Activated CD4-positive, CD25-positive, alpha-beta regulatory T cell treated with anti-CD3 and anti-CD28 coated beads, Interleukin-2, amount 50 U/mL, for 72 hours (primary cell): ENCODE measurements at regions not wholly inside any gene's neighbourhood (a gene's known extent, or its start where the extent isn't known, plus 50 kb on each side); places are given as distances from the start of the nearest gene placed in this dataset.
A peak's percentile ranks its signal among the peaks of the same experiment; 100 is the strongest.

Experiments used
- DNase-seq: peaks from one replicate; pipeline ENCODE4 v3.0.0; 2021

DNA sequence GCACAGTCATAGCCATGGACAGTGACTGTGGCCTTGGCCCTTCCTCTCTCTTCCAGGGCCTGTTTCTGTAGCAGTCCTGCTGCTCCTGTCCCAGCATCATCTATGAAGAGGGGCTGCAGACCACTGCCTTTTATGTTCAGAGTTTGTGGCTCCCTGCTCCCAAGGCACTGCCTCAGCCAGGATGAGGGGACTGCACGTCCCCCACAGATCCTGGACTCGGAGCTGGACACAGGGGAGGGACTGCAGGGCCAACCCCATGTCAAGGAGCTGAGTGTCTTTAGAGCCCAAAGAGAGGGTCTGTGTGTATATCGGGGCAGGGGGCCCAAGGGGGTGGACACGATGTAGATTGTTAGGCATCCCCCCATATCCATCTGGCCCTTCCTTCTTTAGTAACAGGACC lies 60.6 kb upstream of the DIO3 start:
- DNase-seq = peak; percentile 18

DNA sequence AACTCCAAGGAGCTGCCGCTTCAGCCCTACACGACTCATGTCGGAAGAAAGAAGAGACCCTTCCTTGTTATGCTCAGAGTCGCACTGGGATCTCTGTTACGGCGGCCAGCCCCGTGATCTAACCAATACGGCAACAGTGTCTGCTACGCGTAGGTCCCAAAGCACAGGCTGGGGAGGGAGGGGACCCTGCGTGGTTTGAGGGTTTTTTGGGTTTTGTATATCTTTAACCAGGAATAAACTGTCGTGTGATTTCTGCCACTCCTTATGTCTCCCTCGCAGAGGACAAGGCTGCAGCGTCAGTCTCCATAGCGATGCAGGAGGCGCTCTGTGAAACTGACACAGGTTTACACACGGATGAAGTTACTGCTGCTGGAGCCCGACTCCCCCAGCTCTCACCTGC lies 60.0 kb upstream of the DIO3 start:
- DNase-seq = peak; percentile 9

DNA sequence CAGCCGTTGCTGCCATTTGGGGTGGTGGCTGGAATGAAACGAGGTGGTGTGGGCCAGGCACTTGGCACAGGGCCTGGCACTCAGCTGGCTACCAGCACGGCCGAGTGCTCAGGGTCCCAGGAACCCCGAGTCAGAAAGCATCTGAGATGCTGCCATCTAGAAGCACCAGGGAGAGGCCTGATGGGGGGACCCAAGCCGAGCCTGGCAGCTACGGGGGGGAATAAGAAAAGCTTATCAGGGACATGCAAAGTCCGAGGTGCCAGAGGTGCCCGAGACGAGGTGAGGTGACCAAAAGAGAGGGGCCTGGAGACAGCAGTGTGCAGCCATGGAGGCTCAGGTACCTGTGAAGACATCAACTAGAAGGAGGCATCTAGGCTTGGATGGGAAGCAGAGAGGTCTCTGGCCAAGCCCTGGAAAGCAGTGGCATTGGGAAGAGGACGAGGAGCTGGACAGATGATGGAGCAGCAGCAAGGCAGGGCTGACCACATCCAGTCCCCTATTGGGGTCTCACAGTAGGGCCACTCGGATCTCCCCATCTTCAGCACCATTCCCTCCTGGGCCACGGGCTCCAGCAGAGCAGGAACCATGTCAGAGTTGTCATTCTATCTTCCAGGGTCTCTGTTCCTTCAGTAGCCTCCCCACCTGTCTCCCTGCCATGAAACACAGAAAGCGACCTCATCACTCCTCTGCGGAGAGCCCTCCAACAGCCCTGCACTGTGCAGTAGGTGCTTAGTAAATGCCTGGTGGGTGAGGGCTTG lies 59.3 kb upstream of the DIO3 start:
- DNase-seq = peak; percentile 13

DNA sequence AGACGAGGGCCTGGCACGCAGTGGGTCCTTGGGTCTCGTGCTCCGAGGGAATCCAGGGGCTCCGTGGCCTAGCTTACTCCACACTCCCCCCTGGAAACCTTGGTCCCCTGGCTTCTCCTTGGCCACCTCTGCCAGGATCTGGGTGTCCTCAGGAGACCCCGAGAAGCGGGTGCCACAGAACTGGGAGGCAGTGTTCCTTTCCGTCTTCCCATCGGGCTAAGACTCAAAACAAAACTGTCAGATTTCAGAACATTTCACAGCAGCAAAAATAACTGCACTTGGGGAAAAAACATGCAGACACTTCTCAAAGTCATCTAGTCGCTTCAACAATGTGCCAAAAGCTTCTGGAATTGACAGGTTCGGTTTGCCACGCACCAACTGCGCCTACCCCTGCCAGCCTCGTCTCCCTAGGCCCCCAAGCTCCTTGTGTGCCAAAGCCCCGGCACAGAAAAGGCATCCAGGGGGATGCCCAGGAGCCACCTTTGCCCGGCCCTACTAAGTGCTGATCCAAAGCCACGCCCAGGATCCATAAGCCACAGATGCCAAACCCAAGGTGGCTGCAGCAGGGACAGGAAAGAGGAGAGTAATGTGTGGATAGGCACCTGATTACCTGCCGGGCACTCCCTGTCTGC lies 58.4 kb upstream of the DIO3 start:
- peak; percentile 14 for DNase-seq

DNA sequence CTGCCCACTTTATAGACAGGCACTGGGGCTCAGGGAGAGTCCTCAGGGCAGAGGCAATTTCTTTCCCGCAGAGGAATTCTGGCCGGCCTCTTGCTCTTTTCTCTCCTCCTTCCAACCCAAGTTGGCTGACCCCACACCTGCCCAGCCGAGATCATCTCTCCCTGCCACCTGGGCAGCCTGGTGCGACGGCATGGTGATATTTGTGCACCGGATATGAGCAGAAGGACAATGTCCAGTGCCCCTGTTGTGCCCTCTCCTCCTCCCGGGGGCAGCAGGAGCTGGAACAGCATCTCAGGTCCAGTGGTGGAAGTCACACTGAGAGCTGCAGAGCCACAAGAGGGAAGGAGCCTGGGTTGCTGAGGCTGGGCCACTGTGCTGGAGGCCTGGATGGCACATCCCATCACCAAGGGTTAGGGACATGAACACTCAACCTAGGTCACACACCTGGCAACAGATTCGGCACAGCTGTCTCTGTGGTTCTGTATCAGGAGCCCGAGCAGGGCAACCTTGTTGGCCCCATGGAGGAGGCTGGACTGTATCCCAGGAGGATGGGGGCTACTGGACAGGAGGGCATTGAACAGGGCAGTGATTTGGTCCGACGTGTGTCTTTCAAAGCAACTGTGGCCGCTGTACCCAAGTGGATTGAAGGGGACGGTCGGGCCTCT lies 57.7 kb upstream of the DIO3 start:
- DNase-seq = peak; percentile 22

DNA sequence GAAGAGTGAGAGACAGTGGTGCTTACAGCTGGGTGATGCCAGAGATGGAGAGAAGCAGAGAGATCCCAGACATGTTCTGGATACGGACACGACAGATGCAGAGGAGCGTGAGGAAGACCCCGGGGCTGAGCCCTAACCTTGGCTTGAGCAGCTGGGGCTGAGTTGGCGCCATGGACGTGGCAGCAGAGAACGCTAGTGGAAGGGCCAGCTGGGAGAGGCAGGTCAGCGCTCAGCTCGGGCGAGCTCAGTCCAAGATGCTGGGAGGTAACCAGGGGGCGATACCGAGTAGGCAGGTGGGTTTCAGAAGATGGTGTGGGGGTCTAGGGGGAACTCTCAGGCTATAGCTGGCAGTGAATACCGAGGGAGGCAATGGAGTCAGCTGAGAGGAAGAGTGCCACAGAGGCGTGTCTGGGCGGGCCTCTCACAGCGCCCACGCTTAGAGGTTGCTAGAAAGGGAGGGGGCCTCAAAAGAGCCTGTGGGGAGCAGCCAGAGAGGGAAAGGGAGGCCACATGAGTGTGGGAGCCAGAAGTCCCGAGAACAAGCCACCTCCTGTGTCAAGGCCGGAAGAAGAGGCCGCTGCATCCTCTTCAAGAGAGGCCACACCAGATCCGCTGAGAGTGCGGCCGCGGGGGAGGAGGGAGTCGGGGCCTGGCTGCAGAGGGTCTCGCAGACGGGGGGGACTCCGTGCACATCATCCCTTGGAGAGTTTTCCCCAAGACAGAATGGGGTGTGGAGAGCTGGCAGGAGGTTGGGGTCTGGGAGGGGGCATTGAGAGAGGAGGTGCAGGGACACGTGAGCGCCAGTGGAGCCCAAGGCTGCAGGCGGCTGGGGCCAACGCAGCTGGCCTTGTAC lies 57.0 kb upstream of the DIO3 start:
- DNase-seq = peak; percentile 25

DNA sequence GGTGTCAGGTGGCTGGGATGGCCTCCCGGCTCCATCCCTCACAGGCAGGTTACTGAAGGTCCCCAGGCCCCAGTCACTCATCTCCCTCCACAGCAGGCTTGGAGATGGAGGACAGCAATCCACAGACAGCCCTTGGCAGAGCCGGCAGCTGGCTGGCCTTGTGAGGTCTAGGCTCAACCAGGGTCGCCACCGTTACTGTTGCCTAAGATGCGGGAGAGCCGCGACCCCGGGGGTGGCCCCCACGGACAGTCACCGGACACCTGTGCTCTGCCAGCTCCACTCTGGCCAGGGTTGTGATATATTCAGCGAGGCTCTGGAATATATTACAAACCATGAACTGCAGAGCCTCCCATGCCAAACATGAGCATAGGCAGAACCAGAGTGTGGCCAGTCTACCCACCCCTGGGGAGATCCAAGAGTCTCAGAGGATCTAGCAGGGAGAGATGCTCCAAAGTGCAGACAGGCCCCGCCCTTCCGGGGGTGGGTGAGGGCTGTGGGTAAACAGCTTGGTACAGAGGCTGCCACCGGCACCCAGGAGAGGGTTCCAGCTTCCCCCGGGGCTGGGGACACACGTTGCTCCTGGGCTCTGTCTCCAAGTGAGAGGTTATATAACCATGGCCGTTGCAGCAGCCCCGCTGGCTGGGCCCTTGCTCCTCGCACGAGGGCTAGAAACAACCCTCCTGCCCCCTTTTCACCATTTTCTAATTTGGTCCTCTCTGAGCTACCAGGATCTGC lies 55.9 kb upstream of the DIO3 start:
- peak; percentile 15 for DNase-seq

DNA sequence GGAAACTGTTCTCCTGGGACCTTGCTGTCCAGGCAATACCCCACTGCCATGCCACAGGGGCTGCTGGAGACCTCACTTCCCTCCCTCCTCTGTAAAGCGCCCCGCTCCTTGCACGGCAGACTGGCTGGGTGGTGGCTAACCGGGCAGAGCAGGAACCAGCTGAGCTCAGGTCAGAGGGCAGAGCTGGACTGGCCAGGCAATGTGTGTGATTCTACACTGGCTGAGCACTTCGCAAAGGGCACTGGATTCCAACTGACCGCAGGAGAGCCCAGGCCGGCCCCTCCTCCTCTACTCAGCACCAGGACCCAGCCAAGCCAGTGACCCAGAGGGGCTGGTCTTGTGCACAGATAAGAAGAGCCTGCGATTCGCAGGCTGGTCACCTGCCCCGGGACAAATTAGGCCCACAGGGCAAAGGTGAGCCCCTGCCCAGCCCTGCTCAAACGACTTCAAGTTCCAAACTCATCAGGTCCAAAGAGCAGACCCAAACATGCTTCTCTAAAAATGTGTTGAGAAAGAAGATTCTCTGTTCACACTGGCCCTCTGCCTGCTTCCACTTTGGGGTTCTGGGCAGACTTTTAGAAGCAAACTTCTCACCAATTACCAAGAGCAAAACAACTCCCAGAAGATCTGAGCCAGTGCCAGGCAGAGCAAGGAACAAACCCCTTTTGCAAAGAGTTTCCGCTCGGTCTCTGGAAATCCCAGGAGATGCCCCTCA lies 54.9 kb upstream of the DIO3 start:
- DNase-seq = peak; percentile 27

DNA sequence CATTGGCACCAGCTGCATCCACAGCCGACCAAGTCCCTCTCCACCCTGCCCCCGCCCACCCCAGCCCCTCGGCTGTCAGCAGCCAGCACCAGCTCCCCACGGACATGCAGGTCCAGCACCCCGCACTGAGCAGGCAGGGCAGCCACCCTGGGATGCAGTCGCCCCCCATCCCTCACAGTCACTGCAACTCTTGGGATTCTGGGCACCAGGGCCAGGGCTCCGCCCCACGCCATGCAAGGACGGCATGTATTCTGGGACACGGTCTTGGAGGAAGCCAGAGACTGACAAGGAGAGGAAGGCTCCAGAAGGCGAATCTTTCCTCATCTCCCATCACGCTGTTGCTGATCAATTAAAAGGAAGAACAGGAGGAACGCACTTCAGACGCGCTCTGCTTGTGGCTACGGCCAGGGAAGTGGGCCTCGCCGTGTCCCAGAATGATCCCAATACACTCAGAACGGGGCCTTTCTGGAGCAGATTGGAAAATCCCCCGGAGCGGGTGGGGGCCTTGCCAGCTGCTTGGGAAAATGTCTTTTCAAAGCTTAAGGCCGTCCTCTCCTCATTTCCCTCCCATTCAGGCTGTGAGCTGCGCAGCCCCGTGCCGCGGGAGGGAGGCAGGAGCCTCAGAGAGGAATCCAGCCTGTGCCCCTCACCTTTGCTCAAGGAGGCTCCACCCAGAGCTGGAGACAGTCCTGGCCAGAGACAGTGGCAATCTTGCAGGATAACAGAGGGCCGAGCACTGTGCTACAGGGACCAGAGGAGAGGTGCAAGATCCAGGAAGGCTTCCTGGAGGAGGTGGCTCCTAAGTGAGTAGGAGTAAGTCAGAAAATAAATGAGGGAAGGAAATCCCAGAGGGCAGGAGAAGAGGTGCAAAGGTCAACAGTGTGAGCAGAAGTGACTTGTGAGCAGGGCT lies 54.1 kb upstream of the DIO3 start:
- peak; percentile 12 for DNase-seq

DNA sequence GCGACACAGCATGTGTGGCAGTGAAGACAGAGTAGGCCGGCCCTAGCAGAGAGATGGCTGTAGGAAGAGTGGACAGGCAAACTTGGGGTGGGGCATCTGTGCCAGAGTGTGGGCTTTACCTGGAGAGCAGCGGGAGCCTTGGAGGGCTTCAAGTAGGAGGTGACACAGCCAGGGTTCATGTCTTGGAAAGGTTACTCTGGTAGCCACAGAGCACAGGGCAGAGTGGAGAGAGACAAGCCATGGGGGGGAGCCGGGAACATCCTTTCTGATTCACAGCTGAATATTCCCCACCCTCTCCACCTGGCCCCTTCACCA lies 53.5 kb upstream of the DIO3 start:
- DNase-seq = no peak

DNA sequence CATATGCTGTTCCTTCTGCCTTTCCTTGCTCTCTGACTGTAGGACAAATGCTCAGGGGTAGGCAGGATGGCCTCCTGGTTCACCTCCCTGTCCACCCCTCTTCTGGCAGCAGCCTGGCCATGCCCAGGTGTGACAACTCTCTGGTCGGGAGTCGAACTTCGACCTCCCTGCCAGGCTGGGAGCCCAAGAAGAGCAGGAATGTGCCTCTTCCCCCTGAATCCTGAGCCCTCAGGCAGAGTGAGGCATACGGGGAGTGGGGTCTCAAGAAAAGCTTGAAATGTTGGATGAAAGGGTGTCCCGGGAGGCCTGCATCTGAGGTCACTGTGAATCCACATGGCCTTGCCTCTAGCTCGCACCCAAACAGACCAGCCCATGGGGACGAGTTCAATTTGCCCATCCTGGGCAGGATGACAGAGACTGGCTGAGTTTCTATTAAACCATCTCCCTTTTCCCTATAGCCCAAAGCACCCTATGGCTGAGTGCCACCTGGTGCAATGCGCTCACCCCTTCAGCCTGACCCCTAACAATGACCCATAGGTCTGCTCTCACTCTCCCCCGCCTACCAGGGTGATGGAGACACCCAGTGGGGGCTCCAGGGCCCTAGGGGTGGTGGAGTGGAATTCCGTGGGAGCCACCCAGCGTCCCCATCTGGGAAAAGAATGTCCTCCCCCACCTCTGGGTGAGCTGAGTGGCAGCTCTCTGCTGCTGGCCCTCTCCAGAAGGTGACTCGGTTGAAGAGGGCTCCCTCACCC lies 52.9 kb upstream of the DIO3 start:
- no peak for DNase-seq

DNA sequence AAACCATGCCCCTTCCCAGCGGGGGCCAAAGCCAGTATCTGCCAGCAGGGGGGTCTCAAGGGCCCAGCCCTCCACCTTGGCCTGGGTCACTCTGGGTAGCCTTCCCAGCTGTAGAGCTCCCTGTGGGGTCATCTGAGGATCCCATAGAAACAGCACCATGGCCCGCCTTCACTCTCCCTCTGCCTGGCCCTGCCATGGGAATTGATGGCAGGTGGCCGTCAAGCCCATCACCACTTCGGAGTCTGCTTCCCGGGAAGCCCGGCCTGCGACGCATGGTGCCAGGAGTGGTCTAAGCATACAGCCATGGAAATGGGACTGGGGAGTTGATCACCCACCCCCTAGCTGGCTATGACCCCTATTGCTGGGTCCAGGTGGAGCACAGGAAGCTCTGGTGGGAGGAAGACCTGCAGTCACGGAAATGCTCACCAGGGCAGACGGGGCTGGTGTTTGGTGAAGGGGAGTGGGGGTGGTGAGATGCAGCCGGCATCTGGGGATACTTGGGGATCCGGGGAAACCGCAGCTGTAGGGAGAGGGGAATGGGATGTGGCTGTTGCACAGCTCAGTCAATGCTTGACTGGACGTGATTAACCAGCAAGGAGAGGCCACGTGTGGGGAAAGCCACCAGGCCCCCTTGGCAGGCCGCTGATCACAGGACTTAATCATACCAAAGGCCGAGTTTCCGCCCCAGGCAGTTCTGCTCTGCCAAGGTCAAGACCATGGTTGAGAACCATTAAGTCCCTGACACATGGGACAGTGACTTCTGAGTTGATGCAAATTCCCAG lies 52.2 kb upstream of the DIO3 start:
- no peak for DNase-seq

DNA sequence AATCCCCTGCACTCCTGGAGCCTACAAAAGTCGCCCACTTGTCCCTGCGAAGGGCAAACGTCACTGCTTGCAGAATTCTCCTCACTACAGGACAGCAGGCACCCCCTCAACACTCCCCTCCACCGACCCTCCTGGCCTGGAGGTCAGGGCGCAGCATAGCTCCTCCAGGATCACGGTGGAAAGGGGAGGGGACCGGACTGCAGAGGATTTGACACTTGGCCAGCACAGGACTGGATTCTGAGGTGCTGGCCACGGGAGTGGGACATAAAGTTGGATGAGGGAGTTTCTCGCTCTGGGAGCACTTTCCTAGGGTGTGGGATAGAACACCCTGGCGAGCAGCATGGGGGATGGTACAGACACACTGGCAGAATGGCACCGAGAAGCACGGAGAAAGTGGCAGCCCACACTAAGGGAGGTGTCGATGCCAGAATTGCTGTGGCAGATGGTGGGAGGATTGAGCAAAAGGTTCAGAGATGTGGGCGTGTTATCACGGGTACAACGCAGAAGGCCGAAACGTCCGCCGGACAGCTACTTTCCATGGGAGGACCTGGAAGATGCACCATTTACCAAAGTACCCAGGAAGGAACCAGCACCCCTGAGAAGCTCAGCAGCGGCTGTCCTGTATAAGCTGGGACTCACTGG lies 51.4 kb upstream of the DIO3 start:
- DNase-seq = no peak

DNA sequence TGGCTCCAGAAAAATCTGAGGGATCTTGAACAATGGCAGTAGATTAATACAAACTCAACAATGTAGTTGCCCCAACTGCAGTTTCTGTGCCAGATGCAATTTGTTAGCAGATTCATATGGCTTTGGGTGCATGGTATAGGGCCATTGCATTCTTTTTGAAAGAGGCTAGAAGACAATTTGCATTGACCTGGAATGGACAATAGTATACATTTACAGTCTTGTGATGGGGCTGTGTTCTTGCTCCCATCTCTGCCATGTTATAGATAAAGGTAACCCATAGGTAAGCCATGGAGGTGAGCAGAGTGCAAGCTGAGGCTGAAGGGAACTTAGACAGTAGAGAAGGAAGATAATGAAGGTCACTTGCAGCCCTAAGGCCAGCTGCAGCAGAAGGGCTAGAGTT lies 50.1 kb upstream of the DIO3 start:
- DNase-seq = no peak
